T-helper 2 cell treated with Interferon-gamma antibody and Interleukin-4, amounts not matched to agents 100 ng/mL and 5 ng/mL, for 36 hours (primary cell): ENCODE measurements at regions not wholly inside any gene's neighbourhood (a gene's known extent, or its start where the extent isn't known, plus 50 kb on each side); places are given as distances from the start of the nearest gene placed in this dataset.

Experiments
- intact Hi-C: fragments of 100-400 bp; cut with micrococcal nuclease; formaldehyde crosslinking; loops from one replicate; pipeline ENCODE4 v1.15.1; 2023

- intact Hi-C loops, result no loop called here
These were observed 208.4 kb upstream of the CCDC150 start for GRCh38 chr2:196431076-196431475.

DNA sequence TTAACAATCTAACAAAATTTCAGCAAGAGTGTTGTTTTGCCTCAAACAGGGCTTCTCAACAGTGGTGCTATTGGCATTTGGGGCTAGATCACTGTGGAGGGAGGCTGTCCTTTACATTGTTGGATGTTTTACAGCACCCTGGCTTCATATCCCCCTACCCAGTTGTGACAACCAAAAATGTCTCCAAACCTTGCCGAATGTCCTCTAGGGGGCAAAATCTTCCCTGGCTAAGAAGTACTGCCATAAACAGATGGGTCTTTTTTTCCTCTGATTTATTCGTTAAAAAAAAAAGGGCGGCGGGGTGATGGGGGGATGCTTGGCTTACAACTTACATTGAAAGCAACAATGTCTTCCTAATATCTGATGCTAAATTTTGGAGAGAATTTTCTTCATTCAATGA is 207.6 kb upstream of the CCDC150 start:
- intact Hi-C loops, result no loop called here

DNA sequence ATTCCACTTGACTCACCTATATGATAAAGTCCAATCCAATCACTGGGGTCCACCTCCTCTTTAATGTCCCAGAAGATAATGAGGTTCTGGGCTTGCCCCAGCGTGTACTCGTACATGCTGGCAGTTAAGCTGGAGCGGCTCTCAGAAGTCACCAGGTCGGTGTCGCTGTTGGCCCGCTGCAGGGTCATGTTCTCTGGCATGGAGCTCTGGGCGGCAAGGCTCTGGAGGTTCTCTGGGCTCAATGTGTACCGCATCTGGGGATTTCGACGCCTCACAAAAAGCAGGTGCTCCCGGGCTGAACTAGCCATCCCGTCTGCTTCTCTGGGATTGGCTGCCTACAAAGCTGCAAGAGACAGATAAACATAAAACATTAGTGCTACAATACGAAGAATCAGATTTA is 206.4 kb upstream of the CCDC150 start:
- intact Hi-C loops, result no loop called here

DNA sequence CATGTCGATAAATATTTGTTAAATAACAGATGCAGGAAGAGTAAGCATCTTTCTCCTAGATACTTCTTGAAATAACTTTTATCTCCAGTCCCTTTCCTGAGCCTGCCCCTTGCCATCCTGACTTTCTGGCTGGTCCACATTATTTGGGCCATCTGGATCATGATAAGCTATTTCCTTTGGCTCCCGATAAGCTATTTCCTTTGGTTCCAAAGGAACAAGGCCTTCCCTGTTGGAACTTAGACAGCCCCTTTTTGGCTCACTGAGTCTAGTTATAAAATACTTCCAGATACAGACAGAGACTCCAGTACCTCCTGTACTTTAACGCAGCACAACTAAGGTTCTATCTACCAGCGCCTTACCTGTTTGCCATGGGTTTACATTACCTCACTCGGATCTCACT is 205.3 kb upstream of the CCDC150 start:
- intact Hi-C loops, result no loop called here

GRCh38 chr2:196435189-196435588 is 204.3 kb upstream of the CCDC150 start:
- intact Hi-C loops, result no loop called here

DNA sequence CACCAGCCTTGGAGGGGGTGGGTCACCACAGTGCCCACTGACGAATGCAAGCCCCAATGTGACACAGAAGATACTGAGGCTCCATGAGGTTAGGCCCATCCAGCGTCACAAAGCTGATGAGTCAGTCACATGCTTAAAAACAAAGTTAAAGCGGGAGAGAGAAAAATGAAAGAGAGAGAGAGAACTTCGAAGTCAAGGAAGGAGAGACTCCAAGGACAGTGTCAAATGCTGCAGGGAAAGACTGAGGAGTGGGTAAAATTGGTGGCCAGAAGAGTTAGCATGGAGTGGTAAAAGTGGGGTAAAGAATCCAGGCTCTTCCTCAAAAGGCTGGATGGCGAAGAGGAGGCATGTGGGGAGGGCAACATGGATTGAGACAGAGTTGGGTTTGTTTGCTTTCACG is 201.9 kb upstream of the CCDC150 start:
- intact Hi-C loops, result no loop called here

GRCh38 chr2:196439760-196440159 is 199.8 kb upstream of the CCDC150 start:
- intact Hi-C loops, result loop anchor here (5.0 kb wide), 1 partner anchor 442 kb away; no protein-coding TSS in a partner anchor

GRCh38 chr2:196440413-196440812 is 199.1 kb upstream of the CCDC150 start:
- intact Hi-C loops, result loop anchor here (5.0 kb wide), 1 partner anchor 443 kb away; no protein-coding TSS in a partner anchor

GRCh38 chr2:196441527-196441926 is 198.0 kb upstream of the CCDC150 start:
- intact Hi-C loops, result loop anchor here (5.0 kb wide), 1 partner anchor 444 kb away; no protein-coding TSS in a partner anchor

DNA sequence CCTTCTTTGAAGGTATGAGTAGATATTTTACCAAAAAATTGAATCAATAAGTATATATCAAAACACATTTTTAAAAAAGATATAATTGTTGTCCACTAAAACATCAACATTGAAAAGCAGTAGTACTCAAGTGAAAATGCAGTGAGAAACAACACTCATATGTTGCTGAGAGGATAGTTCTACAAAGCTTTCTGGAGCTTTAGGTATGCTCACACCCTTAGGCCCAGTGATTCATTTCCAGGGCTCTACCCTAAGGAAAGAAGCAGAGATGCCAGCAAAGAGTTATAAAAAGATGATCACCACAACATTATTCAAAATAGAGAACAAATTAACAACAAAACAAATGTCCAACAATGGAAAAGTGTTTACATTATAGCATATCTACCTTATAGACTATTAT is 197.3 kb upstream of the CCDC150 start:
- intact Hi-C loops, result loop anchor here (5.0 kb wide), 1 partner anchor 445 kb away; no protein-coding TSS in a partner anchor

- intact Hi-C loops, result loop anchor here (5.0 kb wide), 1 partner anchor 447 kb away; no protein-coding TSS in a partner anchor
These were observed 195.1 kb upstream of the CCDC150 start for GRCh38 chr2:196444442-196444841.

DNA sequence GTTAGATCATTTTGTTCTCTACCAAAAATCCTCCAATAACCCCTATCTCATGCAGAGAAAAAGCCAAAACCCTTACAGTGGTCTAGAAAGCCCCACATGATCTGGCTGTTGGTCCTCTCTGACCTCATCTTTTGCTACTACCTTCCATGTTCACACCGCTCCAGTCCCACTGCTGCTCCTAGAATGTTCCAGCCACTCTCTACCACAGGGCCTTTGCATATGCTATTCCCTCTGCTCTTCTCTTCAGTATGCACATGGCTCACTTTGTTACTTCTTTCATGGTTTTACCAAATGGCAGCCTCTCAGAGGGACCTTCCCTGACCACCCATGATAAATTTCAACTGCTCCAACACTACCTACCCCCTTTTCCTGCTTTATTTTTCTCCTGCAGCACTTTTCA is 193.5 kb upstream of the CCDC150 start:
- intact Hi-C loops, result no loop called here

DNA sequence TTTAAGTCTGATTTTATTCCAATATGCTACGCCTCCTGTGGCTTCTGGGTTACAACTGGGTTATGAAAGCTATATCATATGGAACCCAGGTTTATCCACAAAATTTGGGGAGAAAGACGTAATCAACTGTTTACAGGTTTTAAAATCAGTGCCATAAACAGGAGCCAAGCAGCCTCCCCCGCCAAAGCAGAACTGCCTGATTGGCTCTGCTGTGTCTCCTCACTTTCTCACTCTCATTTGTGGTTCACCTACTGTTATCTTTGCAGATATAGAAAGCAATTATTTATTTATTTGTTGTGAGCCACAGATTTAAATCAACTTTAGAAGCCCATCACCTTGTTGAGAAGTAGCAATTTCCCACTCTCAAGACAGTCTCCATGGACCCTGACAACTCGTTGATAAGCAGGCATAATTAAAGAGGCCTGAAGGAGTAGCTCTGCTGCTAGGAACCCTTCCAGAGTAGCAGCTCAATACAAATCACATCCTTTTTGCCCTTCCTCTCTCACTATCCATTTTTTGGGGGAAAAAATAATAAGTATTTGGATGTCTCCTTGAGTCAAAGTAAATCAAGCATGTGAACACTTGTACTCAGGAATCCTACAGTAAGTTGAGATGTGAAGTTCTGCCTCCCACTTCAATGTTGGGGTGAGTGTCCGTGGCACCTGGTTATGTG is 191.0 kb upstream of the CCDC150 start:
- intact Hi-C loops, result no loop called here

GRCh38 chr2:196449083-196449482 is 190.4 kb upstream of the CCDC150 start:
- intact Hi-C loops, result no loop called here

DNA sequence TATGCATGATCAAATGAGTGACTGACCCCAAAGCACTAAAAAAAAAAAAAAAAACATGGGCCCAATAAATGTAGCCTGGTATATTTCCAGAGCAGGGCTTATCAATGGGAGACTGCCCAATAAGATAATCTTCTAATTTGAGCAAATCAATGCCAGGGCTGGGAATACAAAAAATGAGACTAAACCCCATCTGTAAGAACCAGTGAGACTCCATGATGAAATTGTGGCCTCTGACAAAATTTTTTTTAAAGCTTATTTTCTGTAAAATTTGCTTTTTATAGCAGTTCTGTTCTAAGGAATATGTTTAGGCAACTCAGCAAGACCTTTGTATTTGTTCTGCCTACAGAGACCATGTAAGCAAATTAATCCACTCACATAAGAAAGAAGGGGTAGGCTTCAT is 186.8 kb upstream of the CCDC150 start:
- intact Hi-C loops, result loop anchor here (1.0 to 10.0 kb wide), 3 partner anchors 158 to 374 kb away; no protein-coding TSS in a partner anchor

GRCh38 chr2:196453613-196454047 is 185.9 kb upstream of the CCDC150 start:
- intact Hi-C loops, result loop anchor here (1.0 to 10.0 kb wide), 3 partner anchors 159 to 375 kb away; no protein-coding TSS in a partner anchor

DNA sequence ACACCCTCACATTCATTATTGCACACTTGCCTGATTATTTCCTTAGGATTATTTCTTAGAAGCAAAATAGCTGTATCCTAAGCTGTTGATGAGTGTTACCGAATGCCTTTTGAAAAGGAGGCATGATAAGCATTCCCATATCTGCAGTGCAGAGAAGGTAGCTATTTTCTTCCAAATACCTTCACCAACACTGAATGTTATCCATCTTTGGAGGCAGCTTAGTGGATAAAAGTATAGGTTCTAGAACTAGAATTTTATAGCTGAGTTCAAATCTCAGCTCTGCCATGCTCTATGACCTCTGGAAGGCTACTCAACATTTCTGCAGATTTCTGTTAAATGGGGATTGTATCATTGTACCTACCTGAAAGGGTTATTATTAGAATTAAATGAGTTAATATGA is 185.0 kb upstream of the CCDC150 start:
- intact Hi-C loops, result loop anchor here (10.0 kb wide), 2 partner anchors 160 to 320 kb away; no protein-coding TSS in a partner anchor

DNA sequence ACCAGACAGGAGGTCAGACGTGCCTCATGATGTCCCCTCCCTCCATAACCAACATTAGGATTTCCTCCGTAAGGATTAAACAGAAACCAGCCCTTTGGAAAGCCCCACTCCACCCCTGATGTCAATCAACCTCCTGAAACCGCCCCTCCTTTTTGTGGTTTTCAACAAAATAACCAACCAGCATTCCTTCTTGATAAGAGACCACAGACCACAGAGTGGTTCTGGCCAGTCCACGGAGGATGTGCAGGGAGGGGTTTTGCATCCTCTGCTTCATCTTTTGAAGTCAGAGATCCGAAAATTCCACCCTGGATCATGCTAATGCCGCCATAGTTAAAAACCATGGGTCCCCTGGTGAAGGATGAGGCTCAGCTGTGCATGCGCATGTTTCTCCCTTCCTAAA is 180.0 kb upstream of the CCDC150 start:
- intact Hi-C loops, result loop anchor here (10.0 kb wide), 2 partner anchors 165 to 325 kb away; no protein-coding TSS in a partner anchor

- intact Hi-C loops, result no loop called here
These were observed 175.8 kb upstream of the CCDC150 start for GRCh38 chr2:196463706-196464105.

GRCh38 chr2:196464311-196464710 is 175.2 kb upstream of the CCDC150 start:
- intact Hi-C loops, result no loop called here

- intact Hi-C loops, result no loop called here
These were observed 172.9 kb upstream of the CCDC150 start for GRCh38 chr2:196466581-196466980.

DNA sequence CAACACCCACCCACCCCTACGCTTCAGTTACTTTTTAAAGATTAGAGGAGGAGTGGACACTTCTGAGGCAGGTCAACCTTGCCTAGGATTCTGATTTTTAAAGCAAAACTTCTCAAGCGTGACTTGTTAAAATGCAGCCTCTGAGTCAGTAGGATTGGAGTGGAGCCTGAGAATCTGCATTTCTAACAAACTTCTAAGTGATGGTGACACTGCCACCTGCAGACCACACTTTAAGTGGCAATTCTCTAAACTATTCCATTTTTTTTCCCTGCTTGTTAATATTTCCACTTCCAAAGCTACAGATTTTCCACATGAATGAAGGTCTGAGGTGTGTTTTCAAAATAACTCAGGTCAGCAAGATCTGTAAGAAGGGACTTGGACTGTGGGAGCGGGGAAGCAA is 171.1 kb upstream of the CCDC150 start:
- intact Hi-C loops, result no loop called here

- intact Hi-C loops, result no loop called here
These were observed 165.9 kb upstream of the CCDC150 start for GRCh38 chr2:196473617-196474016.
